SK-N-SH treated with all-trans-retinoic acid at 6 μM for 48 hours (cell line): ENCODE measurements at regions not wholly inside any gene's neighbourhood (a gene's known extent, or its start where the extent isn't known, plus 50 kb on each side); places are given as distances from the start of the nearest gene placed in this dataset.

Experiments used
- PATZ1 ChIP-seq: fragments of 250-450 bp; sonication (Bioruptor Pico); IDR thresholded peaks from 2 replicates; pipeline ENCODE4 v1.8.0; 2020; ENCODE audit warnings: mild to moderate bottlenecking, moderate library complexity, borderline replicate concordance
- ZFP30 ChIP-seq: fragments of 450-650 bp; formaldehyde crosslinking; IDR thresholded peaks from 2 replicates; pipeline ENCODE4 v1.5.0; 2022; ENCODE audit warnings: mild to moderate bottlenecking, moderate library complexity

GRCh38 chr12:92076101-92076500, 69.5 kb downstream of the BTG1 start:
- no peak for TF ChIP-seq PATZ1
- TF ChIP-seq ZFP30 (CRISPR knock-in tag): no peak
